ENCODE measurements at regions not wholly inside any gene's neighbourhood (a gene's known extent, or its start where the extent isn't known, plus 50 kb on each side); places are given as distances from the start of the nearest gene placed in this dataset.

- H3K36me3 ChIP-seq (ENCODE audit: control insufficient read depth in 2 of 2, insufficient read depth in 2 of 2, low read length in 1 of 2), result no peaks in the 10 kb centered on the region
- no peaks in the 10 kb centered on the region for H3K9me3 ChIP-seq (ENCODE audit: control insufficient read depth in 2 of 2, insufficient read depth in 1 of 2, low read length in 1 of 2)
- no peak for DNase-seq (ENCODE audit: low read depth in 6 of 9, low spot score in 9 of 9)
- no peaks in the 10 kb centered on the region for H3K27me3 ChIP-seq (ENCODE audit: control insufficient read depth in 2 of 2, insufficient read depth in 1 of 2, low read length in 1 of 2)
- H3K27ac ChIP-seq (ENCODE audit: low read depth in 1 of 2, low read length in 1 of 2), result no peak overlapping the region
- no peaks in the 10 kb centered on the region for H3K4me1 ChIP-seq (ENCODE audit: control insufficient read depth in 2 of 2, insufficient read depth in 2 of 2, low read length in 2 of 2)
- 92% methylated on average over 12 of the region's 12 CpGs for WGBS
- H3K4me3 ChIP-seq (ENCODE audit: low read length in 2 of 2), result no peak overlapping the region
Observed at GRCh38 chr6:147900247-147900830, 391.8 kb downstream of the SAMD5 start.

GRCh38 chr6:147903321-147903720 lies 394.8 kb downstream of the SAMD5 start:
- no peaks in the 10 kb centered on the region for H3K4me1 ChIP-seq (ENCODE audit: control insufficient read depth in 2 of 2, insufficient read depth in 2 of 2, low read length in 2 of 2)
- H3K4me3 ChIP-seq (ENCODE audit: low read length in 2 of 2), result no peak overlapping the region
- H3K27ac ChIP-seq (ENCODE audit: low read depth in 1 of 2, low read length in 1 of 2), result no peak overlapping the region
- 97% methylated on average over 4 of the region's 4 CpGs for WGBS
- no peaks in the 10 kb centered on the region for H3K9me3 ChIP-seq (ENCODE audit: control insufficient read depth in 2 of 2, insufficient read depth in 1 of 2, low read length in 1 of 2)
- no peaks in the 10 kb centered on the region for H3K27me3 ChIP-seq (ENCODE audit: control insufficient read depth in 2 of 2, insufficient read depth in 1 of 2, low read length in 1 of 2)
- DNase-seq (ENCODE audit: low read depth in 6 of 9, low spot score in 9 of 9), result no peak
- H3K36me3 ChIP-seq (ENCODE audit: control insufficient read depth in 2 of 2, insufficient read depth in 2 of 2, low read length in 1 of 2), result no peaks in the 10 kb centered on the region

GRCh38 chr6:147903931-147904330 lies 395.4 kb downstream of the SAMD5 start:
- Histone ChIP-seq H3K27ac (ENCODE audit: low read depth in 1 of 2, low read length in 1 of 2) (no peak overlapping the region), H3K4me1 (ENCODE audit: control insufficient read depth in 2 of 2, insufficient read depth in 2 of 2, low read length in 2 of 2) (no peaks in the 10 kb centered on the region)
- over 99% methylated on average over 2 of the region's 2 CpGs for WGBS

GRCh38 chr6:147904416-147904815 lies 395.9 kb downstream of the SAMD5 start:
- no peaks in the 10 kb centered on the region for H3K9me3 ChIP-seq (ENCODE audit: control insufficient read depth in 2 of 2, insufficient read depth in 1 of 2, low read length in 1 of 2)
- no peak for DNase-seq (ENCODE audit: low read depth in 6 of 9, low spot score in 9 of 9)
- H3K4me3 ChIP-seq (ENCODE audit: low read length in 2 of 2), result no peak overlapping the region
- 95% methylated on average over 4 of the region's 4 CpGs for WGBS
- H3K27me3 ChIP-seq (ENCODE audit: control insufficient read depth in 2 of 2, insufficient read depth in 1 of 2, low read length in 1 of 2), result no peaks in the 10 kb centered on the region
- H3K4me1 ChIP-seq (ENCODE audit: control insufficient read depth in 2 of 2, insufficient read depth in 2 of 2, low read length in 2 of 2), result no peaks in the 10 kb centered on the region
- H3K36me3 ChIP-seq (ENCODE audit: control insufficient read depth in 2 of 2, insufficient read depth in 2 of 2, low read length in 1 of 2), result no peaks in the 10 kb centered on the region
- H3K27ac ChIP-seq (ENCODE audit: low read depth in 1 of 2, low read length in 1 of 2), result no peak overlapping the region

More at GRCh38 chr6:147903931-147904330, 395.4 kb downstream of the SAMD5 start:
- no peaks in the 10 kb centered on the region for H3K36me3 ChIP-seq (ENCODE audit: control insufficient read depth in 2 of 2, insufficient read depth in 2 of 2, low read length in 1 of 2)
- H3K4me3 ChIP-seq (ENCODE audit: low read length in 2 of 2), result no peak overlapping the region
- no peak for DNase-seq (ENCODE audit: low read depth in 6 of 9, low spot score in 9 of 9)
- H3K9me3 ChIP-seq (ENCODE audit: control insufficient read depth in 2 of 2, insufficient read depth in 1 of 2, low read length in 1 of 2), result no peaks in the 10 kb centered on the region
- no peaks in the 10 kb centered on the region for H3K27me3 ChIP-seq (ENCODE audit: control insufficient read depth in 2 of 2, insufficient read depth in 1 of 2, low read length in 1 of 2)

GRCh38 chr6:147905711-147906110 lies 397.2 kb downstream of the SAMD5 start:
- H3K4me3 ChIP-seq (ENCODE audit: low read length in 2 of 2), result no peak overlapping the region
- H3K4me1 ChIP-seq (ENCODE audit: control insufficient read depth in 2 of 2, insufficient read depth in 2 of 2, low read length in 2 of 2), result no peaks in the 10 kb centered on the region
- no peak for DNase-seq (ENCODE audit: low read depth in 6 of 9, low spot score in 9 of 9)
- H3K27ac ChIP-seq (ENCODE audit: low read depth in 1 of 2, low read length in 1 of 2), result no peak overlapping the region
- H3K27me3 ChIP-seq (ENCODE audit: control insufficient read depth in 2 of 2, insufficient read depth in 1 of 2, low read length in 1 of 2), result no peaks in the 10 kb centered on the region
- H3K36me3 ChIP-seq (ENCODE audit: control insufficient read depth in 2 of 2, insufficient read depth in 2 of 2, low read length in 1 of 2), result no peaks in the 10 kb centered on the region
- H3K9me3 ChIP-seq (ENCODE audit: control insufficient read depth in 2 of 2, insufficient read depth in 1 of 2, low read length in 1 of 2), result no peaks in the 10 kb centered on the region
- WGBS, result 91% methylated on average over 3 of the region's 3 CpGs

GRCh38 chr6:147906361-147906760 lies 397.9 kb downstream of the SAMD5 start:
- Histone ChIP-seq H3K27ac (ENCODE audit: low read depth in 1 of 2, low read length in 1 of 2) (no peak overlapping the region), H3K27me3 (ENCODE audit: control insufficient read depth in 2 of 2, insufficient read depth in 1 of 2, low read length in 1 of 2) (no peaks in the 10 kb centered on the region), H3K36me3 (ENCODE audit: control insufficient read depth in 2 of 2, insufficient read depth in 2 of 2, low read length in 1 of 2) (no peaks in the 10 kb centered on the region), H3K4me3 (ENCODE audit: low read length in 2 of 2) (no peak overlapping the region), H3K9me3 (ENCODE audit: control insufficient read depth in 2 of 2, insufficient read depth in 1 of 2, low read length in 1 of 2) (no peaks in the 10 kb centered on the region), H3K4me1 (ENCODE audit: control insufficient read depth in 2 of 2, insufficient read depth in 2 of 2, low read length in 2 of 2) (no peaks in the 10 kb centered on the region)
- no peak for DNase-seq (ENCODE audit: low read depth in 6 of 9, low spot score in 9 of 9)
- WGBS, result 74% methylated on average over 3 of the region's 3 CpGs

GRCh38 chr6:147909640-147910039 lies 401.1 kb downstream of the SAMD5 start:
- Histone ChIP-seq H3K4me1 (ENCODE audit: control insufficient read depth in 2 of 2, insufficient read depth in 2 of 2, low read length in 2 of 2) (no peaks in the 10 kb centered on the region), H3K27me3 (ENCODE audit: control insufficient read depth in 2 of 2, insufficient read depth in 1 of 2, low read length in 1 of 2) (no peaks in the 10 kb centered on the region), H3K36me3 (ENCODE audit: control insufficient read depth in 2 of 2, insufficient read depth in 2 of 2, low read length in 1 of 2) (no peaks in the 10 kb centered on the region), H3K27ac (ENCODE audit: low read depth in 1 of 2, low read length in 1 of 2) (no peak overlapping the region), H3K9me3 (ENCODE audit: control insufficient read depth in 2 of 2, insufficient read depth in 1 of 2, low read length in 1 of 2) (no peaks in the 10 kb centered on the region), H3K4me3 (ENCODE audit: low read length in 2 of 2) (no peak overlapping the region)
- no peak for DNase-seq (ENCODE audit: low read depth in 6 of 9, low spot score in 9 of 9)
- WGBS, result 95% methylated on average over 7 of the region's 7 CpGs

GRCh38 chr6:147910281-147910680 lies 401.8 kb downstream of the SAMD5 start:
- H3K27me3 ChIP-seq (ENCODE audit: control insufficient read depth in 2 of 2, insufficient read depth in 1 of 2, low read length in 1 of 2), result no peaks in the 10 kb centered on the region
- no peaks in the 10 kb centered on the region for H3K9me3 ChIP-seq (ENCODE audit: control insufficient read depth in 2 of 2, insufficient read depth in 1 of 2, low read length in 1 of 2)
- no peak for DNase-seq (ENCODE audit: low read depth in 6 of 9, low spot score in 9 of 9)
- WGBS, result 93% methylated on average over 9 of the region's 9 CpGs
- no peaks in the 10 kb centered on the region for H3K4me1 ChIP-seq (ENCODE audit: control insufficient read depth in 2 of 2, insufficient read depth in 2 of 2, low read length in 2 of 2)
- H3K4me3 ChIP-seq (ENCODE audit: low read length in 2 of 2), result no peak overlapping the region
- H3K36me3 ChIP-seq (ENCODE audit: control insufficient read depth in 2 of 2, insufficient read depth in 2 of 2, low read length in 1 of 2), result no peaks in the 10 kb centered on the region
- H3K27ac ChIP-seq (ENCODE audit: low read depth in 1 of 2, low read length in 1 of 2), result no peak overlapping the region

GRCh38 chr6:147911057-147911456 lies 402.6 kb downstream of the SAMD5 start:
- 96% methylated on average over 3 of the region's 3 CpGs for WGBS
- H3K27ac ChIP-seq (ENCODE audit: low read depth in 1 of 2, low read length in 1 of 2), result no peak overlapping the region
- H3K27me3 ChIP-seq (ENCODE audit: control insufficient read depth in 2 of 2, insufficient read depth in 1 of 2, low read length in 1 of 2), result no peaks in the 10 kb centered on the region
- no peak overlapping the region for H3K4me3 ChIP-seq (ENCODE audit: low read length in 2 of 2)
- no peaks in the 10 kb centered on the region for H3K9me3 ChIP-seq (ENCODE audit: control insufficient read depth in 2 of 2, insufficient read depth in 1 of 2, low read length in 1 of 2)
- H3K36me3 ChIP-seq (ENCODE audit: control insufficient read depth in 2 of 2, insufficient read depth in 2 of 2, low read length in 1 of 2), result no peaks in the 10 kb centered on the region
- H3K4me1 ChIP-seq (ENCODE audit: control insufficient read depth in 2 of 2, insufficient read depth in 2 of 2, low read length in 2 of 2), result no peaks in the 10 kb centered on the region
- no peak for DNase-seq (ENCODE audit: low read depth in 6 of 9, low spot score in 9 of 9)

- no peaks in the 10 kb centered on the region for H3K27me3 ChIP-seq (ENCODE audit: control insufficient read depth in 2 of 2, insufficient read depth in 1 of 2, low read length in 1 of 2)
- no peak overlapping the region for H3K27ac ChIP-seq (ENCODE audit: low read depth in 1 of 2, low read length in 1 of 2)
- H3K4me1 ChIP-seq (ENCODE audit: control insufficient read depth in 2 of 2, insufficient read depth in 2 of 2, low read length in 2 of 2), result no peaks in the 10 kb centered on the region
- H3K36me3 ChIP-seq (ENCODE audit: control insufficient read depth in 2 of 2, insufficient read depth in 2 of 2, low read length in 1 of 2), result no peaks in the 10 kb centered on the region
- no peaks in the 10 kb centered on the region for H3K9me3 ChIP-seq (ENCODE audit: control insufficient read depth in 2 of 2, insufficient read depth in 1 of 2, low read length in 1 of 2)
- H3K4me3 ChIP-seq (ENCODE audit: low read length in 2 of 2), result no peak overlapping the region
- WGBS, result 96% methylated on average over 2 of the region's 2 CpGs
- no peak for DNase-seq (ENCODE audit: low read depth in 6 of 9, low spot score in 9 of 9)
Observed at GRCh38 chr6:147911686-147912085, 403.2 kb downstream of the SAMD5 start.

Measured in thymus (tissue), 11 donors.